ENCODE measurements at regions not wholly inside any gene's neighbourhood (a gene's known extent, or its start where the extent isn't known, plus 50 kb on each side); places are given as distances from the start of the nearest gene placed in this dataset.

GRCh38 chr10:107986571-107986970 lies 822.1 kb upstream of the SORCS1 start:
- TF ChIP-seq, protein P1, sequence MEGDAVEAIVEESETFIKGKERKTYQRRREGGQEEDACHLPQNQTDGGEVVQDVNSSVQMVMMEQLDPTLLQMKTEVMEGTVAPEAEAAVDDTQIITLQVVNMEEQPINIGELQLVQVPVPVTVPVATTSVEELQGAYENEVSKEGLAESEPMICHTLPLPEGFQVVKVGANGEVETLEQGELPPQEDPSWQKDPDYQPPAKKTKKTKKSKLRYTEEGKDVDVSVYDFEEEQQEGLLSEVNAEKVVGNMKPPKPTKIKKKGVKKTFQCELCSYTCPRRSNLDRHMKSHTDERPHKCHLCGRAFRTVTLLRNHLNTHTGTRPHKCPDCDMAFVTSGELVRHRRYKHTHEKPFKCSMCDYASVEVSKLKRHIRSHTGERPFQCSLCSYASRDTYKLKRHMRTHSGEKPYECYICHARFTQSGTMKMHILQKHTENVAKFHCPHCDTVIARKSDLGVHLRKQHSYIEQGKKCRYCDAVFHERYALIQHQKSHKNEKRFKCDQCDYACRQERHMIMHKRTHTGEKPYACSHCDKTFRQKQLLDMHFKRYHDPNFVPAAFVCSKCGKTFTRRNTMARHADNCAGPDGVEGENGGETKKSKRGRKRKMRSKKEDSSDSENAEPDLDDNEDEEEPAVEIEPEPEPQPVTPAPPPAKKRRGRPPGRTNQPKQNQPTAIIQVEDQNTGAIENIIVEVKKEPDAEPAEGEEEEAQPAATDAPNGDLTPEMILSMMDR (conservative IDR thresholded peaks at IDR 0.05 in 1 of 2, IDR thresholded peaks at IDR 0.05 in 1 of 2; ENCODE audit: low read depth in 1 of 2, low read length in 2 of 2) = no peak
- no peak for TF ChIP-seq EZH2 (IDR thresholded peaks at IDR 0.05; ENCODE audit: low read length, missing control alignments)

All from fibroblast of lung (primary cell).